Sciatic nerve (tissue), 2 donors: ENCODE measurements at regions not wholly inside any gene's neighbourhood (a gene's known extent, or its start where the extent isn't known, plus 50 kb on each side); places are given as distances from the start of the nearest gene placed in this dataset.

Experiments used
- ATAC-seq: fragments of 200-7000 bp; cut with Tn5 transposase; one replicate; pipeline ENCODE4 v1.9.1; 2020; ENCODE audit warnings: mild to moderate bottlenecking, moderate library complexity
- DNase-seq: peaks from one replicate; pipeline ENCODE4 v3.0.0-alpha.2; 2020; ENCODE audit warnings: low spot score
- intact Hi-C: fragments of 100-400 bp; cut with DNase I; formaldehyde crosslinking; loops from one replicate; pipeline ENCODE4 v1.14.2; 2022
- donor health status: DM: no; HTN: no; CAD: no.
- donor health status: DM: no; HTN: no; CAD: no.

GRCh38 chr2:126602334-126602733 is 53.6 kb upstream of the GYPC start:
- ATAC-seq (no peak), DNase-seq (no peak)
- intact Hi-C loops = no loop called here
